Neural crest cell (in vitro differentiated cells): ENCODE measurements at regions not wholly inside any gene's neighbourhood (a gene's known extent, or its start where the extent isn't known, plus 50 kb on each side); places are given as distances from the start of the nearest gene placed in this dataset.

Experiments
- DNase-seq: peaks from one replicate; pipeline ENCODE4 v3.0.0; 2021; ENCODE audit warnings: low read depth, mixed read lengths, low spot score
- H3K27ac Mint-ChIP-seq: one replicate; pipeline ENCODE4 v1.8.0; 2021; ENCODE audit warnings: mild to moderate bottlenecking, mixed read lengths; ENCODE audit not compliant: unreplicated experiment
- H3K27me3 Mint-ChIP-seq: 2 replicates; pipeline ENCODE4 v1.8.0; 2021; ENCODE audit warnings: low read depth, mild to moderate bottlenecking, mixed read lengths
- H3K36me3 Mint-ChIP-seq: 2 replicates; pipeline ENCODE4 v1.8.0; 2021; ENCODE audit warnings: low read depth, mild to moderate bottlenecking, mixed read lengths
- H3K4me1 Mint-ChIP-seq: 2 replicates; pipeline ENCODE4 v1.8.0; 2021; ENCODE audit warnings: mixed read lengths
- H3K4me3 Mint-ChIP-seq: one replicate; pipeline ENCODE4 v1.8.0; 2021; ENCODE audit warnings: mild to moderate bottlenecking, mixed read lengths
- H3K9me3 Mint-ChIP-seq: 2 replicates; pipeline ENCODE4 v1.8.0; 2021; ENCODE audit warnings: mixed read lengths
- TF ChIP-seq, protein P1 (sequence below): fragments of 200-600 bp; sonication (generic); conservative IDR thresholded peaks from 2 replicates; pipeline ENCODE4 v1.5.0; 2021; ENCODE audit warnings: antibody characterized with exemption, mild to moderate bottlenecking

DNA sequence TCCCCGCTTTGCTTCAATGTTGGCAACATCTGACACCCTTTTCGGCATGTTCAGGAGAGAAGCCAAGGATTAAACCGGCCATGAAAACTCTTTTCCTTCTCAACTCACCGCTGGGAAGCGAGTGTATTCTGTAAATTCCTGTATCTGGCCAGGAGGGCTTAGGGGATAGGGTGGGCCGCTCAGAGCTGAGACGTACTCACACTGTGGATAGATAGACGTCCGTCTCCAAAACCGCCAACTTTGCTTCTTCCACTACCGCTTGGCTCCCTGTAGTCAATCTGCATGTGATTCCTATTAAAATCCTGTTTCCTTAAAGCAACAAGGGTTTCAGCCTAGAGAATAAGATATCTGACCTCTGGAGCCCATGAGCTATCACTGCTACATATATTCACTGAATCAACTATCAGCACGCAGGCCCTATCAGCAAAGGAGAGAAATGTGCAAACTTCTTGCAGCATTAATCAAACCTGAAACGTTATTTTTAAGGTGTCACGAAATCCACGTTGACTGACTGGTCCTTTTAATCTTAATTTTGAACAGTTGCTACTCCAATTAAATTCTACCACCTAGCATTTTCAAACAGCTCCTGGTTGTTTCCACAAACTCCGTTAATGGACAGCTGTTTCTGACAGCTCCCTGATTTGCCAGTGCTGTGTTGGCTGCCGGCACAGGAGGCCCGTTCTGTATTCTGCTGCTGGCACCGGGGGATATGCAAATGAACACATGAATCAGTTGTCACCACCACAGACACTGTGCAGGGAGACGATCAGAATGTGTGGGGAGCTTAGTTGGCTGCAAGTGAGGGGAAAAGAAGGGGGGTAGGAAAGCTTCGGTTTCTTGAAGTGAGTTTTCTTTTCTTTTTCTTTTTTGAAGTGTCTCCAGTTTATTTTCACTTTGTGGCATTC, 438.9 kb upstream of the ARRDC4 start:
- H3K27ac Mint-ChIP-seq = peak overlapping the region; percentile 14
- H3K9me3 Mint-ChIP-seq = no peaks in the 10 kb centered on the region
- peak; percentile 6 for DNase-seq
- H3K36me3 Mint-ChIP-seq = no peaks in the 10 kb centered on the region
- H3K4me1 Mint-ChIP-seq = peaks cover 18% of the 10 kb centered on the region
- TF ChIP-seq, protein P1, sequence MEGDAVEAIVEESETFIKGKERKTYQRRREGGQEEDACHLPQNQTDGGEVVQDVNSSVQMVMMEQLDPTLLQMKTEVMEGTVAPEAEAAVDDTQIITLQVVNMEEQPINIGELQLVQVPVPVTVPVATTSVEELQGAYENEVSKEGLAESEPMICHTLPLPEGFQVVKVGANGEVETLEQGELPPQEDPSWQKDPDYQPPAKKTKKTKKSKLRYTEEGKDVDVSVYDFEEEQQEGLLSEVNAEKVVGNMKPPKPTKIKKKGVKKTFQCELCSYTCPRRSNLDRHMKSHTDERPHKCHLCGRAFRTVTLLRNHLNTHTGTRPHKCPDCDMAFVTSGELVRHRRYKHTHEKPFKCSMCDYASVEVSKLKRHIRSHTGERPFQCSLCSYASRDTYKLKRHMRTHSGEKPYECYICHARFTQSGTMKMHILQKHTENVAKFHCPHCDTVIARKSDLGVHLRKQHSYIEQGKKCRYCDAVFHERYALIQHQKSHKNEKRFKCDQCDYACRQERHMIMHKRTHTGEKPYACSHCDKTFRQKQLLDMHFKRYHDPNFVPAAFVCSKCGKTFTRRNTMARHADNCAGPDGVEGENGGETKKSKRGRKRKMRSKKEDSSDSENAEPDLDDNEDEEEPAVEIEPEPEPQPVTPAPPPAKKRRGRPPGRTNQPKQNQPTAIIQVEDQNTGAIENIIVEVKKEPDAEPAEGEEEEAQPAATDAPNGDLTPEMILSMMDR = no peak
- H3K4me3 Mint-ChIP-seq = no peak overlapping the region
- H3K27me3 Mint-ChIP-seq = no peaks in the 10 kb centered on the region

DNA sequence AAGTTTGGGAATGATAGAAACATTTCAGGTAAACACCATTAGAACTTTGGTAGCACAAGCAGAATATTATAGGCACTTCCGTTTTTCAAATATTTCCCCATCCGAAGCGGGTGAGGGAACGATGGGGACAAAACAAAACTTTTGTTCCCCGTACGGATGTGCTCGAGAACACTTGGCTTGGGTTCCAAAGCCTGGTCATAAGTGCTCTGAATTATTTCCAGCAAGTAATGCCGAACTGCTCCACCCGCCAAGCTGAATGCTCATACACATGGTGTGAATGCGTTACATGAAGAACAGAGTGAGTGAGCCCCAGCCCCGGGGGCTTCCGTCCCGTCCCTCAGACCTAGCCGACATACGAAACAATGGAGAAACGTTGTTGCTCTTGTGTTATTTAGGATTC, 438.2 kb upstream of the ARRDC4 start:
- no peaks in the 10 kb centered on the region for H3K9me3 Mint-ChIP-seq
- no peak overlapping the region for H3K4me3 Mint-ChIP-seq
- TF ChIP-seq, protein P1 = no peak
- H3K4me1 Mint-ChIP-seq = peaks cover 18% of the 10 kb centered on the region
- H3K27me3 Mint-ChIP-seq = no peaks in the 10 kb centered on the region
- peak overlapping the region; percentile 76 for H3K27ac Mint-ChIP-seq
- H3K36me3 Mint-ChIP-seq = no peaks in the 10 kb centered on the region
- no peak for DNase-seq

DNA sequence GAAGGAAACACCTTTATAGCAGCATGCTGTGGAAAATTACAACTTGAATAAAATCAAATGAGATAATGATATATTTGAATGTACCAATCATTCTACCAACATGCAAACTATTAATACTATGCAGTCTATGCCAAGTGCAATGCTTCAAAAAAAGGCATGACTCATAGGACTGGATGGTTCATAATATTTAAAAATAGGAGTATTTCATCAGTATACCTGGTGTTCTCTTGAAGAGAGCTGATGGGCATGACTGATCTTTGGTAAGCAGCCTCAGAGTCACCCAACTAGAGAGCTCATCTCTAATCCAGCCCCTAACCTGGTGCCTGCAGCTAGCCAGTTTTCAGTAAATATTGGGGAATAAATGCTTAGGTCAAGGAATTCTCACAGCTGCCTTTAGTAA, 434.7 kb upstream of the ARRDC4 start:
- H3K4me1 Mint-ChIP-seq = peaks cover 13% of the 10 kb centered on the region

DNA sequence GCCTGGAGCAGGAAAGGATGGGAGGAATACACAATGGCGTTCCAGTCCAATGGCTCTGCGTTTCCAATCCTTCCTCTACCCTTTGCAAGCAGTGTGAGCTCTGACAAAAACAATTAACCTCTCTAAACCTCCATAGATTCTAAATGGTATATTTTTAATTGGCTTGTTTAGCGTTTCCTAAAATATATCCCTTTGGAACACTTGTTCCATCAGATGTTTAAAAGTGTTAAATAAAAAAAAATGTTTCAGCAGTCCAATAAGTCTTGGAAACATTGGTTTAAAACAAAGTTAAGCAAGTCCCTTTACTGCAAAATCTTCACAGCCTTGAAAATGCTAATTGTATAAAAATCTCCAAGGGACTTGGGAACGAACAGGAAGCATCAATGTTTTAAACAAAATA, 432.3 kb upstream of the ARRDC4 start:
- H3K4me3 Mint-ChIP-seq = no peak overlapping the region
- peaks cover 6% of the 10 kb centered on the region for H3K9me3 Mint-ChIP-seq
- no peaks in the 10 kb centered on the region for H3K4me1 Mint-ChIP-seq
- H3K36me3 Mint-ChIP-seq = no peaks in the 10 kb centered on the region
- H3K27me3 Mint-ChIP-seq = no peaks in the 10 kb centered on the region
- no peak overlapping the region for H3K27ac Mint-ChIP-seq
- no peak for DNase-seq
- TF ChIP-seq, protein P1 = no peak

More for the DNA sequence above, 434.7 kb upstream of the ARRDC4 start:
- Mint-ChIP-seq H3K36me3 (no peaks in the 10 kb centered on the region), H3K27me3 (no peaks in the 10 kb centered on the region), H3K27ac (no peak overlapping the region), H3K4me3 (no peak overlapping the region), H3K9me3 (no peaks in the 10 kb centered on the region)
- DNase-seq = no peak
- TF ChIP-seq, protein P1 = no peak

DNA sequence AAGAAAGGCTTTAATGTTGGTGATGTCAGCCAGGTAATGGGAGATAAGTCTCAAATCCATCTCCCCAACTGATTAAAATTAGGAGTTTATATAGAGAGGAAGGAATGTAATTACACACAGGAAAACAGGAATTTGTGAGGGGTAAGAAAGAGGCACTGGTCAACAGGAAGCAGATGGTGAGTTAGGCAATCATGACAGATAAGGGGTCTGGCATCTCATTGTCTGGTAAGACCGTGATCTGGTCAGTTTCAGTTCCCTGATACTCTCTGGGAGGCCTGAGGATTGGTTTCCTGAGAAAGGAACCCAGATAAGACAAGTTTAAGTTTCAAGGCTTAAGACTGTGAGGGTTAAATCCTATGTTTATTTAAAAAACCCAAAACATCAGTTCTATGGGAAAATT, 414.7 kb upstream of the ARRDC4 start:
- DNase-seq = no peak
- Mint-ChIP-seq H3K4me1 (no peaks in the 10 kb centered on the region), H3K4me3 (no peak overlapping the region), H3K36me3 (peaks cover 15% of the 10 kb centered on the region), H3K27ac (no peak overlapping the region), H3K9me3 (peaks cover 29% of the 10 kb centered on the region), H3K27me3 (no peaks in the 10 kb centered on the region)
- TF ChIP-seq, protein P1 = no peak
